Stomach smooth muscle (tissue), 2 donors: ENCODE measurements at regions not wholly inside any gene's neighbourhood (a gene's known extent, or its start where the extent isn't known, plus 50 kb on each side); places are given as distances from the start of the nearest gene placed in this dataset.
"Not testable (repeated sequence)": the region's sequence is repeated elsewhere in the genome, so short reads cannot be mapped to it uniquely, and the experiment has no call there.

ENCODE experiments used
- H3K27ac ChIP-seq: one replicate; pipeline ENCODE4 v1.7.0; 2013; ENCODE audit warnings: mild to moderate bottlenecking, low read length, inconsistent platforms
- H3K27me3 ChIP-seq, 2 donors: one replicate each; pipeline ENCODE4 v1.7.0; 2013; ENCODE audit warnings: low read length in 2 of 2; ENCODE audit not compliant: insufficient read depth in 2 of 2, control insufficient read depth in 1 of 2
- H3K36me3 ChIP-seq, 2 donors: one replicate each; pipeline ENCODE4 v1.7.0; 2013; ENCODE audit warnings: low read length in 2 of 2; ENCODE audit not compliant: control insufficient read depth in 2 of 2, insufficient read depth in 2 of 2
- H3K4me1 ChIP-seq: one replicate; pipeline ENCODE4 v1.7.0; 2013; ENCODE audit warnings: low read length; ENCODE audit not compliant: control insufficient read depth, insufficient read depth
- H3K4me3 ChIP-seq, 2 donors: one replicate each; pipeline ENCODE4 v1.7.0; 2013; ENCODE audit warnings: low read length in 2 of 2
- H3K9ac ChIP-seq, 2 donors: one replicate each; pipeline ENCODE4 v1.7.0; 2013; ENCODE audit warnings: low read length in 2 of 2, mild to moderate bottlenecking in 1 of 2
- H3K9me3 ChIP-seq, 2 donors: one replicate each; pipeline ENCODE4 v1.7.0; 2013; ENCODE audit warnings: low read length in 2 of 2; ENCODE audit not compliant: control insufficient read depth in 2 of 2
- donor health status: healthy.
- donor health status: Pancreatic carcinoma.

- Histone ChIP-seq H3K9ac (no peak overlapping the region), H3K4me3 (no peak overlapping the region), H3K36me3 (no peaks in the 10 kb centered on the region), H3K27me3 (no peaks in the 10 kb centered on the region), H3K27ac (no peak overlapping the region), H3K9me3 (no peaks in the 10 kb centered on the region), H3K4me1 (no peaks in the 10 kb centered on the region)
These were observed 129.2 kb upstream of the TSC22D2 start for GRCh38 chr3:150278843-150279381.

DNA sequence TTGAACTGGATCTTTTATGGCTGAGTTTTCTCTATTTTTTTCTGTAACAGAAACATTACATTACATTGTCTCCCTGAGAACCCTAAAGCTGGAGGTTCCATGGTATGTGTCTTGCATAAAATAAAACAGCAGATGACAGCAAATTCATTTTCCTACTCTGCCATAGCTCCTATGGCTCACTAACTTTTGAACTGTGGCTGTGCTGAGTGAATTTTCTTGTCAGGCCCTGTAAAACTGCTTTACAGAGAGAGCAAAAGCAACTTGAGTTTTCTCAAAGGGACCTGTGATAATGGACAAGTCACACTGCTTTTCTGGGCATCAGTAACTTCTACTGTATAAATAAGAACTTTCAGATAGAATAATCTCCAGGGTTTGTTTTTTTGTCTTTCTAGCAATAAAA lies 129.9 kb upstream of the TSC22D2 start:
- Histone ChIP-seq H3K27ac (no peak overlapping the region), H3K4me3 (no peak overlapping the region), H3K36me3 (no peaks in the 10 kb centered on the region), H3K9ac (no peak overlapping the region), H3K4me1 (no peaks in the 10 kb centered on the region), H3K9me3 (no peaks in the 10 kb centered on the region), H3K27me3 (no peaks in the 10 kb centered on the region)

GRCh38 chr3:150277444-150277843 lies 130.7 kb upstream of the TSC22D2 start:
- H3K4me1 ChIP-seq, result no peaks in the 10 kb centered on the region
- H3K9me3 ChIP-seq, result no peaks in the 10 kb centered on the region
- H3K36me3 ChIP-seq, result no peaks in the 10 kb centered on the region
- H3K27ac ChIP-seq, result no peak overlapping the region
- no peak overlapping the region for H3K9ac ChIP-seq
- no peaks in the 10 kb centered on the region for H3K27me3 ChIP-seq
- H3K4me3 ChIP-seq, result no peak overlapping the region

DNA sequence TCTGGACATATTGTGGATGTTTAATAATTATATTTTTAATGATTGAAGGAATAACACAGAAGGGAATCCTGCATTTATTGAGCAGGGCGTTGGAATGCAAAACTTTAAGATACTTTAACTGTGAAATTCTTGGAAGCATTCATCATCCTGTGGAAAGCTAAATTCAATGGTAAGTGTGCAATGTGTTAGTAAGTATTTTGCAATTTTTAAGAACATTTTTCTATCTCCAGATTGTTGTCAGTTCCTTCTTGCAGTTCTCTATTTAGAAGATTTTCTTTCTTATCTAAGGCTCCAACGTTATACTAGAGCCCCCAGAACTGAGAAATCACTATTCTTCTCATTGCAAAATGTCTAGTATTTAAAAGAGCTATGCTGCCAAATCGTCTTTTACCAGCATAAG lies 132.2 kb upstream of the TSC22D2 start:
- Histone ChIP-seq H3K36me3 (no peaks in the 10 kb centered on the region), H3K27me3 (no peaks in the 10 kb centered on the region), H3K9me3 (no peaks in the 10 kb centered on the region), H3K27ac (no peak overlapping the region), H3K9ac (no peak overlapping the region), H3K4me3 (no peak overlapping the region), H3K4me1 (no peaks in the 10 kb centered on the region)

DNA sequence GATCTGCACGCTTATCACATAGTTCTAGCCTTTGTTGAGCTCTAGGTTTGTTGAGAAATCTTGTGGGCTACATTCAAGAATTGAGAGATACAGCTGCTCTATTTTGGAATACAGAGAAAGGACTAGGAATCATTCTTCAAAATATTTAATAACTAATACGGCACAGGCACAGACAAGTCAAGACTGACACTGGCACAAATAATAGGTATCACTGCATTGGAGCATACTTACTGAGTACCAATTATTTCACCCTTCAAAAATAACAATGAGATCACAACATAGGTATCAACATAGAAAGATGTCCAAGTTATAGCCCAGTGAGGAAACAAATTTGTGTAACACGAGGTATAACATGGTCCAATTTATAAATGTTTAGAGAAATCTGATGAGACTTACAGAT lies 133.7 kb upstream of the TSC22D2 start:
- Histone ChIP-seq H3K9me3 (no peaks in the 10 kb centered on the region), H3K27me3 (no peaks in the 10 kb centered on the region), H3K9ac (no peak overlapping the region), H3K27ac (no peak overlapping the region), H3K4me3 (no peak overlapping the region), H3K36me3 (no peaks in the 10 kb centered on the region), H3K4me1 (no peaks in the 10 kb centered on the region)

GRCh38 chr3:150273396-150273795 lies 134.7 kb upstream of the TSC22D2 start:
- Histone ChIP-seq H3K9me3 (no peaks in the 10 kb centered on the region), H3K27me3 (no peaks in the 10 kb centered on the region), H3K36me3 (no peaks in the 10 kb centered on the region), H3K9ac (no peak overlapping the region), H3K4me3 (no peak overlapping the region), H3K27ac (no peak overlapping the region), H3K4me1 (no peaks in the 10 kb centered on the region)

GRCh38 chr3:150271591-150271960 lies 136.5 kb upstream of the TSC22D2 start:
- H3K27me3 ChIP-seq, result no peaks in the 10 kb centered on the region
- no peaks in the 10 kb centered on the region for H3K36me3 ChIP-seq
- no peaks in the 10 kb centered on the region for H3K9me3 ChIP-seq
- H3K9ac ChIP-seq, result no peak overlapping the region
- no peak overlapping the region for H3K27ac ChIP-seq
- no peaks in the 10 kb centered on the region for H3K4me1 ChIP-seq
- no peak overlapping the region for H3K4me3 ChIP-seq

GRCh38 chr3:150270883-150271590 lies 137.1 kb upstream of the TSC22D2 start:
- Histone ChIP-seq H3K27me3 (no peaks in the 10 kb centered on the region), H3K9ac (no peak overlapping the region), H3K4me3 (no peak overlapping the region), H3K9me3 (no peaks in the 10 kb centered on the region), H3K36me3 (no peaks in the 10 kb centered on the region), H3K4me1 (no peaks in the 10 kb centered on the region), H3K27ac (no peak overlapping the region)

DNA sequence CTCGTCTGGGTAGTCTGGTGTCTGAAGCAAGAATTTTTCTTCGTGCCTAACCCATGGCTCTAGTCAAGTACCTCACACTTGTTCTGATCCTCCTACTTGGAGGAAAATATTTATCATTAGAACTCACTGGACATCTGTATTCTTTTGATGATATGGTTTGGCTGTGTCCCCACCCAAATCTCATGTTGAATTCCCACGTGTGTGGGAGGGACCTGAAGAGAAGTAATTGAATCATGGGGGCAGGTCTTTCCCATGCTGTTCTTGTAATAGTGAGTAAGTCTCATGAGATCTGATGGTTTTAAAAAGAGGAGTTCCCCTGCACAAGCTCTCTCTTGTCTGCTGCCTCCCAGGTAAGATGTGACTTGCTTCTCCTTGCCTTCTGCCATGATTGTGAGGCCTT lies 137.7 kb upstream of the TSC22D2 start:
- not testable (repeated sequence) for H3K9ac ChIP-seq, H3K4me1 ChIP-seq, H3K9me3 ChIP-seq, H3K36me3 ChIP-seq, H3K27me3 ChIP-seq, H3K4me3 ChIP-seq, H3K27ac ChIP-seq

DNA sequence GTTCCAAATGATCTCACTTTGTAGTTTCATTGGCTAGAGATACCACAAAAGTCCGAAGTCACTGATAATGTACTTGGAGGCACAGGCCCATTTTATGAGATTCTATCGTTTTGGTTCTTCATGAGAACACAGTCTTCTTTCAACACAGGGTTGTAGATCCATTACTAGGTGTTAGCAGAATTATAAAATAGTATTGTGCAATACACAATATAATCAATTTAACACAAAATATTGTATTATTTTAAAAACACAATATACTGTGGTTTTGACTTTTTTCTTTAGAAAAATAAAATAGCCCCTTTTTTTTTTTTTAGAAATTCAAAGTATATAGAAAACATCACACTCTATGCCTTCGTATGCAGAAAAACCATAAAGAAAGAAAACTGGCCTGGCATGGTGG lies 138.6 kb upstream of the TSC22D2 start:
- no peaks in the 10 kb centered on the region for H3K36me3 ChIP-seq
- no peaks in the 10 kb centered on the region for H3K27me3 ChIP-seq
- H3K9me3 ChIP-seq, result no peaks in the 10 kb centered on the region
- H3K4me3 ChIP-seq, result no peak overlapping the region
- no peaks in the 10 kb centered on the region for H3K4me1 ChIP-seq
- no peak overlapping the region for H3K9ac ChIP-seq
- H3K27ac ChIP-seq, result no peak overlapping the region

- no peaks in the 10 kb centered on the region for H3K4me1 ChIP-seq
- H3K9me3 ChIP-seq, result no peaks in the 10 kb centered on the region
- H3K4me3 ChIP-seq, result no peak overlapping the region
- no peak overlapping the region for H3K27ac ChIP-seq
- no peaks in the 10 kb centered on the region for H3K27me3 ChIP-seq
- no peaks in the 10 kb centered on the region for H3K36me3 ChIP-seq
- H3K9ac ChIP-seq, result no peak overlapping the region
These were observed 139.4 kb upstream of the TSC22D2 start for GRCh38 chr3:150268426-150269391.
